HG02588 (cell line): ENCODE measurements at regions not wholly inside any gene's neighbourhood (a gene's known extent, or its start where the extent isn't known, plus 50 kb on each side); places are given as distances from the start of the nearest gene placed in this dataset.
"Not testable (repeated sequence)": the region's sequence is repeated elsewhere in the genome, so short reads cannot be mapped to it uniquely, and the experiment has no call there.

Experiments
- ATAC-seq: cut with Tn5 transposase; IDR thresholded peaks from one replicate; pipeline ENCODE4 v1.9.1; 2021; ENCODE audit warnings: mild to moderate bottlenecking, moderate library complexity; ENCODE audit not compliant: unreplicated experiment

DNA sequence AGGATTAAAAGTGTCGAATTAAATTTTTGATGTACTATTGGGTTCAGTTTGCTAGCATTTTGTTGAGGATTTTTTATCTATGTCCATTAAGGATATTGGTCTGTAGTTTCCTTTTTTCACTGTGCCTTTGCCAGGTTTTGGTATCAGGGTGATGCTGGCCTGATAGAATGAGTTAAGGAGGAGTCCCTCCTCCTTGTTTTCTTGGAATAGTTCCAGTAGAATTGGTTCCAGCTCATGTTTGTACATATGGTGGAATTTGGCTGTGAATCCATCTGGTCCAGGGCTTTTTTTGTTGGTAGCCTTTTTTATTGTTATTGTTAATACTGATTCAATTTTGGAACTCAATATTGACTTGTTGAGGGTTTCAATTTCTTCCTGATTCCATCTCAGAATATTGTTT lies 141.8 kb downstream of the SIM1 start:
- ATAC-seq = no peak

- ATAC-seq = no peak
Measured at GRCh38 chr6:100320686-100321085, 144.0 kb downstream of the SIM1 start.

GRCh38 chr6:100317031-100317430 lies 147.7 kb downstream of the SIM1 start:
- ATAC-seq = no peak

- no peak for ATAC-seq
Measured at GRCh38 chr6:100314186-100314585, 150.5 kb downstream of the SIM1 start.

GRCh38 chr6:100311707-100312251 lies 152.9 kb downstream of the SIM1 start:
- ATAC-seq = no peak

GRCh38 chr6:100309174-100309573 lies 155.5 kb downstream of the SIM1 start:
- ATAC-seq = no peak

DNA sequence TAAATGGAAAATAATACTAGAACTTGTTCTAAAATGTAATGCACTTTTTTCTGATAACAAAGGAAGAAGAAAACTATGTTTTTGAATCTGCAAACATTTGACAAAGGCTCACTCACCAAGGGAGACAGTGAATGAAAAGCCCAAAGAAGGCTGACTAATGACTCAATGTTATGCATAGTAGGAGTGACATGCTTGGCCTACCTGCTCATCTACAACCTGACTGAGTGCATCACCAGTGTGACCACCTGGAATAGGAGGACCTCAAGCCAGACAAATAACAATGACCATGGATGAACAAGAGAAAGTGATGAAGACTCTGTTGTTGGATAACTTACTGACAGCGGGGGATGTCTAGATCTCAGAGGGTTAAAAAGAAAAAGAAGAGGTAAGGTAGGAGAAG lies 157.2 kb downstream of the SIM1 start:
- ATAC-seq = no peak

- ATAC-seq = no peak
Measured at GRCh38 chr6:100305209-100305869, 159.4 kb downstream of the SIM1 start.

- ATAC-seq = no peak
Measured at GRCh38 chr6:100304575-100304974, 160.1 kb downstream of the SIM1 start.

GRCh38 chr6:100301731-100302130 lies 163.0 kb downstream of the SIM1 start:
- no peak for ATAC-seq

GRCh38 chr6:100300221-100300736 lies 164.4 kb downstream of the SIM1 start:
- no peak for ATAC-seq

DNA sequence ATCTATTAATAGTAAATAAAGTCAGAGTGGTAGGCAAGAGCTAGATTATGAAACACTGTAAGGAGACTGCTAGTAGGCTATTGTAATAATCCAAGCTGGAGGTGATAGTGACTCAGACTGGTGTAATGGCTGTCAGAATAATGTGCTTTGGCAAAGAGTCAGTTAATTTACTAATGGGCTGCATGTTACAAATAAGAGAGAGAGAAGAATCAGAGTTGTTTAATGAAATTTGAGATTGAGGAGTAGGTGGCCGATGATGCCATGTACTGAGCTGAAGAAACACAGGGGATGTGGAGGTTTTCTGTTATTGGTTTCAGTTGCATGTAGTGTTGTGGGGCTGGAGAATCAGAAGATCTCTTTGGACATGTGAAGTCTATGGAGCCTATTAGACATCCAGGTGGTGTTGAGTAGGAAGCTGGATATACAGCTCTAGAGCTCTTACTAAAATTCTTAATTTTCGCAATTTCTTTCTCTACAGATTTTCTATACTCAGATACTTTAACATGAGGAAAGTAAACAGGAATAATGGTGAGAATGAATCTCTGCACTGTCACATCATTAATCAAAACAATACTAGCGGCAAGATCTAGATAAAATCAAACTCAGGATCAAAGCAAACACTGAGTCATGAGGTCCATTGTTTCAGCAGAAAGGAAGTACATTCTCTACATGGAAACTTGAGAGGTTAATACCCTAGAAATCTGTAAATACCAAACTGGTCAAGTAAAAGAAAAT lies 167.7 kb downstream of the SIM1 start:
- no peak for ATAC-seq

DNA sequence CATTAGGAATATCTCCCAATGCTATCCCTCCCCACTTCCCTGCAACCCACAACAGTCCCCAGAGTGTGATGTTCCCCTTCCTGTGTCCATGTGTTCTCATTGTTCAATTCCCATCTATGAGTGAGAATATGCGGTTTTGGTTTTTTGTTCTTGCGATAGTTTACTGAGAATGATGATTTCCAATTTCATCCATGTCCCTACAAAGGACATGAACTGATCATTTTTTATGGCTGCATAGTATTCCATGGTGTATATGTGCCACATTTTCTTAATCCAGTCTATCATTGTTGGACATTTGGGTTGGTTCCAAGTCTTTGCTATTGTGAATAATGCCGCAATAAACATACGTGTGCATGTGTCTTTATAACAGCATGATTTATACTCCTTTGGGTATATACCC lies 169.5 kb downstream of the SIM1 start:
- not testable (repeated sequence) for ATAC-seq

GRCh38 chr6:100289285-100289684 lies 175.4 kb downstream of the SIM1 start:
- ATAC-seq = no peak

- ATAC-seq = no peak
Measured at GRCh38 chr6:100288311-100288710, 176.4 kb downstream of the SIM1 start.

GRCh38 chr6:100283285-100283684 lies 181.4 kb downstream of the SIM1 start:
- no peak for ATAC-seq

- ATAC-seq = no peak
Measured at GRCh38 chr6:100281471-100281901, 183.2 kb downstream of the SIM1 start.

DNA sequence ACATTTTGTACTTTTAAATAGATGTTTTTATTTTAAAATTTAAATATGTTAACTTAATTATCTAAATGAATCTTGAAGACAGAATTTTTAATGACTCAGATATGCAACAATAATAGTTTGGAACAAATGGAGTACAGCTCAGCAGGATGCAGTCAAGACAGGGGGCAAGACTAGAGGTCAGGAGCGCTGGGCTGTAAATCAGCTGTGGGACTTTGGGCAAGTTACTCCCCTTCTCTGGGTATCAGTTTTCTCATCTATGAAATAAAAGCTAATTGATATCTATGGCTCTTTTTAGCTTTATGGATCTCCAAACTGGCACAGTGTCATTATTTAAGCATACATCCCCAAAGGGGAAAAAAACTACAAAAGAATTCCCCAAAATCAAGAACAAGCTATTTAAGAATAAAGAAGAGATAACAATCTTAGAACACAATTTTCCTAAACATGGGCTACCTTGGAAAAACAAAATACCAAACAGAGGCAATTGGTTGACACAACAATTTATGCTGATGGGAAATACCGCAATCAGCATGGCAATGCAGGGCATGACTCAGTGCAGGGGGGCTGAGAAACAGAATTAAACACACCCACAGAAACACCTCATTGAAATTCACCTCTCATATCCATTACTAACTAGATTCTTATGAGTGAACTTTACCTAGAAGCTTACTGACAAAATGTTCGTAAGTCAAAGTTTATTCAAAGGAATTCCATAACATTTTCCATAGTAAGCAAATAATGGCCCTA lies 188.2 kb downstream of the SIM1 start:
- no peak for ATAC-seq

GRCh38 chr6:100274147-100274546 lies 190.6 kb downstream of the SIM1 start:
- ATAC-seq = no peak

DNA sequence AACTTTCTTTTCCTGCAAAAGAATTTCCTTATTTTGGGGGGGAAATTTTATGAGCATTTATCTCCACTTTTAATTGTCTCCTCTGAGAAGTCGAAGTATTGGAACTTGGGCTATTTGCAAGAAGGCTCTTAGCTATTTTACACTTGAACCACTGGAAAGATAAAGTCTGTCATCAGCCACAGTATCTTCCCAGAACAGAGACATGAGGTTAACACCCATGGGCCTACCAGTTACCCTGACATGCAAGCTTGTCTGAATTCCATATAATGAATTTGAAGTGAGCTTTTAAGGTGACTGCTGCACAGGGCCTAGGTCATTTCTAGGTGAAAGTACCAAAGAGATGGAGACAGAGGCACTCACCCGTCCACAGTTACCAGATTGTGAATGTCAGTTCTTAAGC lies 193.1 kb downstream of the SIM1 start:
- ATAC-seq = no peak

DNA sequence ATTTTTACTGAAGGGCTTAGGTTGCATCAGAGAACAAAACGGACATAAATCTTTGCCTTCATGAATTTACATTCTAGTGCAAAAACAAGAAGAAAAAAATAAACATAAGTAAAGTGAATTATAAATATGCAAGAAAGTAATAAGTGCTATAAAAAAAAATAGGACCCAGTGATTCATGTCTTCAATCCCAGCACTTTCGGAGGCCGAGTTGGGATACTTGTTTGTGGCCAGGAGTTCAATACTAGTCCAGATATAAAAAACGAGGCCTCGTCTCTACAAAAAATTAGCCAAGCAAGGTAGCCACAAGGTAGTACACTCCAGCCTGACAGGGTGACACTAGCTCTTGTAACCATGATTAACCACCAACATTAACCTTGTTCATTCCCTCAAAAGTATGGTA lies 193.5 kb downstream of the SIM1 start:
- ATAC-seq = no peak
